Muscle of leg (tissue), 3 donors: ENCODE measurements at regions not wholly inside any gene's neighbourhood (a gene's known extent, or its start where the extent isn't known, plus 50 kb on each side); places are given as distances from the start of the nearest gene placed in this dataset.
"Not testable (repeated sequence)": the region's sequence is repeated elsewhere in the genome, so short reads cannot be mapped to it uniquely, and the experiment has no call there.

Experiments
- DNase-seq: peaks from one replicate; pipeline ENCODE4 v3.0.0; 2013
- H3K27ac ChIP-seq: one replicate; pipeline ENCODE4 v1.5.1; 2013; ENCODE audit warnings: mild to moderate bottlenecking, low read length, control low read depth
- H3K27me3 ChIP-seq: one replicate; pipeline ENCODE4 v1.6.1; 2013; ENCODE audit warnings: low read length; ENCODE audit not compliant: control insufficient read depth, insufficient read depth
- H3K36me3 ChIP-seq: one replicate; pipeline ENCODE4 v1.6.1; 2013; ENCODE audit warnings: low read length; ENCODE audit not compliant: control insufficient read depth, insufficient read depth
- H3K4me1 ChIP-seq: one replicate; pipeline ENCODE4 v1.6.1; 2013; ENCODE audit warnings: low read length; ENCODE audit not compliant: control insufficient read depth, insufficient read depth
- H3K4me3 ChIP-seq: one replicate; pipeline ENCODE4 v1.5.1; 2013; ENCODE audit warnings: low read length, control low read depth
- H3K9me3 ChIP-seq: replicated peaks from 2 replicates; pipeline ENCODE4 v1.6.1; 2013; ENCODE audit warnings: low read depth, low read length; ENCODE audit not compliant: control insufficient read depth
- WGBS: methylation state at CpG from one replicate; pipeline ENCODE4 v1.1.5; 2013; ENCODE audit warnings: missing lambda C conversion rate; ENCODE audit not compliant: insufficient coverage; 5-methylcytosine and 5-hydroxymethylcytosine counted together

DNA sequence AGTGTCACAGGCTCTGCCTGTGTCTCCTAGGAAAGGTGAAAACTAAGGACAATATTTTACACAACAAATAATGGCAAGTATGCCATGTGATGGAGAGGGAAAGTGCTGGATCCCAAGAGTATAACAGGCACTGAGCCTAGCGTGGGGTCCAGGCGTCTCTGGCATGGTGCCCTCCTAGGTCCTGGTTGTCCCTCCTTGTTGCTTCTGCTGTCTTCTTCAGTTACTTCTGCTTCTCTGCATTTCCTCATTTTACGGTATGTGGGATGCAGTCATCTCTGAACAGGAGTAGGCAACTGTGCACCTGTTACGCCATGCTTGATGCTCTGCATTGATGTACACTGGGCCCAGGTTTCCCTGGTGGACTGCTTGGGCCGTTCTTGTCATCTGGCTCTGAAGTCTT is 1480.8 kb downstream of the FOXD4L5 start:
- 100% methylated on average over 1 of the region's 5 CpGs for WGBS
- H3K36me3 ChIP-seq, H3K4me3 ChIP-seq, DNase-seq, H3K4me1 ChIP-seq, H3K27me3 ChIP-seq, H3K27ac ChIP-seq, H3K9me3 ChIP-seq: not testable (repeated sequence)

DNA sequence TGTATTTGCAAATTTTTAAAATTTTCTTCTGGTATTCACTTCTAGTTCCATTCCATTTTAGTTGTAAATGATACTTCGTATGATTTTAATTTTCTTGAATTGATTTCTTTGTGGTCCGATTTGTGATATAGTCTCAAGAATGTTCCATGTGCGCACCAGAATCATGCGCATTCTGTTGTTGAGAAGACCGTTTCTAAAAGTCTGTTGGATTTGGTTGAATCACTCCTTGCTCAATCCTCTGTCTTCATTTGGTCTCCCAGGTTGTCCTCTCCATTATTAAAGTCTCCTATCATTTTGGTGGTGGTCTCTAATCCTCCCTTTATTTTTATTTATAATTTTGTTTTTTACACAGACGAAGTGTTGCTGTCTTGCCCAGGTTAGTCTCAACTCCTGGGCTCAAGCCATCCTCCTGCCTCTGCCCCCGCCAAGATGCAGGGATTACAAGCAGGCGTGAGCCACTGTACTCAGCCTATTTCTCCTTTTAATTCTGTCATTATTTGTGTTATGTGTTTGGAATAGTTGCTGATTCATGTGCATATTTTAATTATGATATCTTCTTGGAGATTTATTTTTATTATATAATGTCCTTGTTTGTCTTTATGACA is 1490.8 kb downstream of the FOXD4L5 start:
- 80% methylated on average over 3 of the region's 8 CpGs for WGBS
- H3K36me3 ChIP-seq, DNase-seq, H3K4me1 ChIP-seq, H3K4me3 ChIP-seq, H3K27me3 ChIP-seq, H3K9me3 ChIP-seq, H3K27ac ChIP-seq: not testable (repeated sequence)

DNA sequence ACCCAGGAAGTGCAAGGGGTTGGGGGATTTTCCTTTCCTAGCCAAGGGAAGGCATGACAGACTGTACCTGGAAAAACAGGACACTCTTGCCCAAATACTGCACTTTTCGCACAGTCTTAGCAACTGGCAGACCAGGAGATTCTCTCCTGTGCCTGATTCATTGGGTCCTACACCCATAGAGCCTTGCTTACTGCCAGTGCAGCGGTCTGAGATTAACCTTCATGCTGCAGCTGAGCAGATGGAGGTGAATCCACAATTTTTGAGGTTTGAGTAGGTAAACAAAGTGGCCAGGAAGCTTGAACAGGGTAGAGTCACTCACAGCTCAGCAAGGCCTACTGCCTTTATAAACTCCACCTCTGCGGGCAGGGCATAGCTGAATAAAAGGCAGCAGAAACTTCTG is 1497.6 kb downstream of the FOXD4L5 start:
- 29% methylated on average over 1 of the region's 3 CpGs for WGBS

DNA sequence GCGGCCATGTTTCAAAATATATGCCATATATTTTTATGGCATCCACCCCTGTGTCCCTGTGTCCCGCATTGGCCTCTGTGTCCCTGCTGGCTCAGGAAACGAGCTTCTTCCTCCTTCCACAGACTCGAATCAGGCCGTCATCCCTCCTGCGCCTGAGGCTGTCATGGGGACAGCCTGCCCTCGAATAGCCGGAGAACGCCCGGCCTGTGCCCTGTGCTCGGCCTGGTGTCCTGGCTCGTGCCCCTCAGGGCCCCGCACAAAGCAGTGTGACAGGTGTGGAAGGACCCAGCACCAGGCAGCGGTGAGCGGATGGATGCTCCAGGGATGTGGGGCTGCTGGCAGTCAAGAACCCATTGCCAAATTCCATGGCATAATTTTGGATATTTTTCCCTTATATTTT is 1500.0 kb downstream of the FOXD4L5 start:
- not testable (repeated sequence) for H3K27ac ChIP-seq, H3K36me3 ChIP-seq, H3K27me3 ChIP-seq, DNase-seq, H3K4me1 ChIP-seq, H3K4me3 ChIP-seq
- H3K9me3 ChIP-seq: peaks cover 10% of the 10 kb centered on the region
- WGBS: 100% methylated on average over 1 of the region's 15 CpGs

More for the DNA sequence above, 1497.6 kb downstream of the FOXD4L5 start:
- H3K36me3 ChIP-seq, H3K4me1 ChIP-seq, H3K27me3 ChIP-seq, H3K27ac ChIP-seq, DNase-seq, H3K4me3 ChIP-seq: not testable (repeated sequence)
- H3K9me3 ChIP-seq: peaks cover 10% of the 10 kb centered on the region

DNA sequence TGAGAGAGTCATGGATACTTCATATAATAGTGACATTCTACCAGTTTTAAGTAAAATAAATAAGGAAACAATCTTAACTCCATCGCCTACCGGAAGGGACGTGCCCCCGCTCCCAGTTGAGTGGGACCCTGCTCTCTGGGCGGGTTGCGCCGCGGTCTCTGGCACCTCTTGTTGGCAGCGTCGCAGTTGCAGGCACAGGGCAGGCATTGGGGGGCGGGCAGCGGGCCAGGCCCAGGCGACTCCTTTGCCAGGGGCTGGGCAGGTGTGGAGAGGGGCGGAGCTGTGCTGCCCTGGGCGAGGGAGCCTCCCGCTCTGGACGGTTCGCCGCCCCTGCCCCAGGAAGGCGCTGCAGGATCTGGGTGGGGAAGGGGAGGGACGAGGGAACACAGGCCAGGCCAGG is 1500.6 kb downstream of the FOXD4L5 start:
- not testable (repeated sequence) for H3K36me3 ChIP-seq, DNase-seq, H3K4me3 ChIP-seq, H3K27ac ChIP-seq, H3K4me1 ChIP-seq, H3K27me3 ChIP-seq
- peaks cover 10% of the 10 kb centered on the region for H3K9me3 ChIP-seq
- WGBS: 73% methylated on average over 11 of the region's 21 CpGs

DNA sequence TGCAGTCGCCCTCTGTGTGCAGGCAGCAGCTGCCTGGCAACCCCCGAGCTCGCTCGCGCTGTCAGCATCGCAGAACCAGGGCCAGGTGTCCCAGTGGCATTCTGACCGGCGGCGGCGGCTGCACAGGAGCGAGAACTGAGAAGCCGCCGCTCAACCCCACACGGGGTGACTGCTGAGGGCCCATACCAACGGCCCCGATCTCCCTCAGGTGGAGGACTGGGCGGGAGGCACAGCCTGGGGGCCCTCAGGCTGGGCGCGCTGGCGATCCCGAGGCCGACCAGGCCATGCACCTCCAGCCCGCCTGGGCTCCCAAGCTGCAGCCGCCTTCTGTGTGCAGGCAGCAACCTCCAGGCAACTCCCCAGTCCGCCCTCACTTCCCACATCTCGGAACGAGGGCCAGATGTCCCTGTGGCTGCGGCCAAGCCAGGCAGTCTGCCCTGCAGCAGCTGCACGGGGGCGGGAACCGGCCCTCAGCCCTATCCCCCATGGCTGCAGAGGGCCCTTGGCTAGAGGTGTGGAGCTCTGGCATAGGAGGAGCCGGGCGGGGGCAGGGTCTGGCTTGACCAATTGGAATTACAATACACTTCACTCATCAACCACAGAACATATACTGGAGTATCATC is 1503.1 kb downstream of the FOXD4L5 start:
- H3K4me1 ChIP-seq, H3K36me3 ChIP-seq, H3K9me3 ChIP-seq, H3K27me3 ChIP-seq, H3K27ac ChIP-seq, H3K4me3 ChIP-seq: not testable (repeated sequence)
- peak; percentile 1 for DNase-seq
- 61% methylated on average over 4 of the region's 33 CpGs for WGBS

DNA sequence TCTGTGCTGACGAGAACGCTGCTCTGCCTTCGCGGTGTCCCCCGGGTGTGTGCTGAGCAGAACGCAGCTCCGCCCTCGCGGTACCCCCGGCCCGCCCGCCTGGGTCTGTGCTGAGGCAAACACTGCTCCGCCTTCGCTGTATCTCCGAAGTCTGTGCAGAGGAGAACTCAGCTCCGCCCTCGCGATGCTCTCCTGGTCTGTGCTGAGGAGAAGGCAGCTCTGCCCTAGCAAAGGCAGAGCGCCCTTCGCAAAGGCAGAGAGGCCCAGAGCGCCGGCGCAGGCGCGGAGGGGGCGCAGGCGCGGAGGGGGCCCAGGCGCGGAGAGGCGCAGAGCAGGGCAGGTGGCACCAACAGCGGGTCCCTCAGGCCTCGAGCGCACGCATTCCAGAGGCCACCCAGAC is 1503.6 kb downstream of the FOXD4L5 start:
- not testable (repeated sequence) for H3K27ac ChIP-seq, H3K4me3 ChIP-seq, H3K9me3 ChIP-seq, H3K4me1 ChIP-seq, H3K27me3 ChIP-seq, H3K36me3 ChIP-seq
- peak; percentile 9 for DNase-seq
- WGBS: 54% methylated on average over 32 of the region's 35 CpGs

DNA sequence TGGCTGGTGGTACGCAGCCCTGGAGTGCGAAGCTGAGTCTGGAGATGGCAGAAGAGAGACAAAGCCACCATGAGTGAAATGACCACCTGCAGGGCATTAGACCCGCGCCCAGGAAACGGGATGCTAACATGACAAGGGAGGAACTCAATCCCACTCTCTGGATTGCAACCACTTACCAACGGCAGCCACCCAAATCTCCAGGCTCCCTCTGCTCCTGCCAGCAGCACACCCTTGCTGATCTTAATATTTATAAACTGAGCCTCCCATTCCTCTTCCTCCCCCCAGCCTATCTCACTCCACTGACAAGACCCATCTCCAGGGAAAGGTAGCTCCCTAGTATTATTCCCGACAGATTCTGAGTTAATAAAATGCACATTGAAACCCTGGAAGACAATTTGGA is 1508.8 kb downstream of the FOXD4L5 start:
- not testable (repeated sequence) for H3K4me3 ChIP-seq, H3K27me3 ChIP-seq, DNase-seq, H3K36me3 ChIP-seq, H3K27ac ChIP-seq, H3K9me3 ChIP-seq, H3K4me1 ChIP-seq
- WGBS: no CpG with 5 or more reads among the region's 7 CpGs

DNA sequence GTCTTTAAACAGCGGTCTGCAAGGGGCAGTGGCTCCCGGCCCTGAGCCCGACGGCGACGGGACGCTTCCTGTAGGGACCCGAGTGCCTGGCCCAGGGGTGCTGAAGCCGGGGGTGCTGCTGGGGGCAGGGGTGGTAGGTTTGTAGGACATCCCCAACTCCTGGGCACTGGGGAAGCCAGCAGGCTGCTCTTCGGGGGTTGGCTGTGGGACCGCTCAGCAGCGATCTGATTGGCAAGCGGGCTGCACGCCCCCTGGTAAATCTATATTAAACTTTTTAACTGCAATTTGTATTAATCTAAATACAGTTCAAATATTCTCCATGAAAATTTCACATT is 1510.0 kb downstream of the FOXD4L5 start:
- WGBS: 81% methylated on average over 6 of the region's 14 CpGs

DNA sequence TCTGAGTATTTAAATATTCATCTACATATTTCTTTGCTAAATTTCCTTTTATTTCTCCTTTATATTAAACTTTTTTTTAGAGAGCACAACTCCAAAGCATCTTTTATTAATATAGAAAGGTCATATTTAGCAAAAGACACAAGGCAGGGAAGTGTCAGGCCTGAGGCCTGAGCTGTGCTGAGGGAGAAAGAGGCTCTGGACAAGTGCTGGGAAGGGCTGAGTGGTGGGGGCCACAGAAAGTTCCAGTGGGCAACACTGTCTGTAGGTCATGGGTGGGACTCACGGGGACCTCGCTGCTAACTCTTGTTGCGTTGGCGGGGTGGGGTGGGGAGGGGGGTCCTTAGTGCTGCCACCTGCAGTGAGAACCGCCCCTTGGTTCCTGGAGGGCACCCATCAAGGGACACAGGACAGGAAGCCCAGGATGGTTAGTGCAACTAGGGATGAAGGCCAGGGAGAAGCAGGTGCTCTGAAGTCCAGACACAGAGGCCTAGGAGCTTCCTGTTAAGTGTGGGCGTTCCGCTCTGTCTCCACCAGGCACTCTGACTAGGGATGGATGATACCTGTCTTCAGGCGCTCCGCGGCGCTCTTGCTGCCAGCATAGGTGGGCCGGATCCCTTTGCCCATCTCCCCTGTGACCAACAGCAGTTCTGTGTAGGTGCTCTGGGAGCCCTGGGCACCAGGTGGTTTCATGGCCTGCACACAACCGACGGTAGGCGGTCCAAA is 1510.5 kb downstream of the FOXD4L5 start:
- H3K9me3 ChIP-seq, H3K27me3 ChIP-seq, DNase-seq, H3K4me1 ChIP-seq, H3K4me3 ChIP-seq, H3K27ac ChIP-seq, H3K36me3 ChIP-seq: not testable (repeated sequence)
- 100% methylated on average over 2 of the region's 15 CpGs for WGBS

More for the DNA sequence above, 1510.0 kb downstream of the FOXD4L5 start:
- not testable (repeated sequence) for H3K36me3 ChIP-seq, H3K4me3 ChIP-seq, DNase-seq, H3K9me3 ChIP-seq, H3K27ac ChIP-seq, H3K4me1 ChIP-seq, H3K27me3 ChIP-seq
